ENCODE measurements at regions not wholly inside any gene's neighbourhood (a gene's known extent, or its start where the extent isn't known, plus 50 kb on each side); places are given as distances from the start of the nearest gene placed in this dataset.

GRCh38 chr15:31245756-31246155 lies 80.9 kb upstream of the KLF13 start:
- DNase-seq (ENCODE audit: low read depth, low spot score): no peak
- H3K4me3 ChIP-seq (ENCODE audit: low read depth, low read length): no peak overlapping the region
- TF ChIP-seq CTCF (IDR thresholded peaks at IDR 0.05; ENCODE audit: low read depth, low read length): no peak
- in situ Hi-C loops (cut with HindIII; ENCODE audit: low sequenced_read_pairs): no loop called here

GRCh38 chr15:31247404-31247803 lies 79.2 kb upstream of the KLF13 start:
- no peak overlapping the region for H3K4me3 ChIP-seq (ENCODE audit: low read depth, low read length)
- no peak for DNase-seq (ENCODE audit: low read depth, low spot score)
- TF ChIP-seq CTCF (IDR thresholded peaks at IDR 0.05; ENCODE audit: low read depth, low read length): no peak
- in situ Hi-C loops (cut with HindIII; ENCODE audit: low sequenced_read_pairs): no loop called here

- in situ Hi-C loops (cut with HindIII; ENCODE audit: low sequenced_read_pairs): no loop called here
- DNase-seq (ENCODE audit: low read depth, low spot score): no peak
- TF ChIP-seq CTCF (IDR thresholded peaks at IDR 0.05; ENCODE audit: low read depth, low read length): no peak
- H3K4me3 ChIP-seq (ENCODE audit: low read depth, low read length): no peak overlapping the region
These were observed 78.4 kb upstream of the KLF13 start for GRCh38 chr15:31248263-31248662.

- in situ Hi-C loops (cut with HindIII; ENCODE audit: low sequenced_read_pairs): no loop called here
- no peak for TF ChIP-seq CTCF (IDR thresholded peaks at IDR 0.05; ENCODE audit: low read depth, low read length)
- no peak for DNase-seq (ENCODE audit: low read depth, low spot score)
- H3K4me3 ChIP-seq (ENCODE audit: low read depth, low read length): no peak overlapping the region
These were observed 77.7 kb upstream of the KLF13 start for GRCh38 chr15:31248951-31249350.

GRCh38 chr15:31250033-31250432 lies 76.6 kb upstream of the KLF13 start:
- in situ Hi-C loops (cut with HindIII; ENCODE audit: low sequenced_read_pairs): no loop called here
- TF ChIP-seq CTCF (IDR thresholded peaks at IDR 0.05; ENCODE audit: low read depth, low read length): no peak
- H3K4me3 ChIP-seq (ENCODE audit: low read depth, low read length): no peak overlapping the region
- no peak for DNase-seq (ENCODE audit: low read depth, low spot score)

- no peak for DNase-seq (ENCODE audit: low read depth, low spot score)
- in situ Hi-C loops (cut with HindIII; ENCODE audit: low sequenced_read_pairs): no loop called here
- no peak for TF ChIP-seq CTCF (IDR thresholded peaks at IDR 0.05; ENCODE audit: low read depth, low read length)
- H3K4me3 ChIP-seq (ENCODE audit: low read depth, low read length): no peak overlapping the region
These were observed 75.5 kb upstream of the KLF13 start for GRCh38 chr15:31251165-31251564.

- no peak overlapping the region for H3K4me3 ChIP-seq (ENCODE audit: low read depth, low read length)
- in situ Hi-C loops (cut with HindIII; ENCODE audit: low sequenced_read_pairs): no loop called here
- TF ChIP-seq CTCF (IDR thresholded peaks at IDR 0.05; ENCODE audit: low read depth, low read length): no peak
- DNase-seq (ENCODE audit: low read depth, low spot score): peak; percentile 21
These were observed 74.4 kb upstream of the KLF13 start for GRCh38 chr15:31252171-31252785.
